NCI-H345 (cell line): ENCODE measurements at regions not wholly inside any gene's neighbourhood (a gene's known extent, or its start where the extent isn't known, plus 50 kb on each side); places are given as distances from the start of the nearest gene placed in this dataset.

Source experiments
- DNase-seq: peaks from one replicate; lab custom pipeline; 2025; lab: John Stamatoyannopoulos, UW

GRCh38 chr18:54532222-54532621 is 58.8 kb upstream of the DYNAP start:
- no peak for DNase-seq

- no peak for DNase-seq
Measured at GRCh38 chr18:54532962-54533361, 58.1 kb upstream of the DYNAP start.
